AG08395 (cell line): ENCODE measurements at regions not wholly inside any gene's neighbourhood (a gene's known extent, or its start where the extent isn't known, plus 50 kb on each side); places are given as distances from the start of the nearest gene placed in this dataset.
A peak's percentile ranks its signal among the peaks of the same experiment; 100 is the strongest.

Experiments used
- DNase-seq: peaks from one replicate; pipeline ENCODE4 v3.0.0; 2012; ENCODE audit warnings: mixed read lengths, low spot score

GRCh38 chr15:88707771-88708654, 69.2 kb downstream of the ISG20 start:
- DNase-seq, result peak; percentile 38

GRCh38 chr15:88708655-88709054, 69.8 kb downstream of the ISG20 start:
- DNase-seq, result peak; percentile 69

- DNase-seq, result no peak
Observed at GRCh38 chr15:88710027-88710715, 71.4 kb downstream of the ISG20 start.

- DNase-seq, result no peak
Observed at GRCh38 chr15:88711806-88712205, 73.0 kb downstream of the ISG20 start.

GRCh38 chr15:88714782-88715372, 76.1 kb downstream of the ISG20 start:
- DNase-seq, result no peak

- DNase-seq, result no peak
Observed at GRCh38 chr15:88716543-88717381, 77.9 kb downstream of the ISG20 start.

- no peak for DNase-seq
Observed at GRCh38 chr15:88717382-88718031, 78.7 kb downstream of the ISG20 start.

GRCh38 chr15:88718731-88719130, 79.9 kb downstream of the ISG20 start:
- no peak for DNase-seq

- no peak for DNase-seq
Observed at GRCh38 chr15:88719654-88720053, 80.8 kb downstream of the ISG20 start.

GRCh38 chr15:88725305-88726210, 77.7 kb upstream of the ACAN start:
- DNase-seq, result no peak

- no peak for DNase-seq
Observed at GRCh38 chr15:88727439-88727838, 75.8 kb upstream of the ACAN start.

- no peak for DNase-seq
Observed at GRCh38 chr15:88729581-88729980, 73.7 kb upstream of the ACAN start.

- no peak for DNase-seq
Observed at GRCh38 chr15:88730751-88731150, 72.5 kb upstream of the ACAN start.

GRCh38 chr15:88735212-88735611, 68.0 kb upstream of the ACAN start:
- DNase-seq, result no peak

GRCh38 chr15:88736204-88736603, 67.0 kb upstream of the ACAN start:
- no peak for DNase-seq

GRCh38 chr15:88738796-88739195, 64.4 kb upstream of the ACAN start:
- DNase-seq, result peak; percentile 33

GRCh38 chr15:88739541-88739940, 63.7 kb upstream of the ACAN start:
- no peak for DNase-seq

- DNase-seq, result no peak
Observed at GRCh38 chr15:88740356-88740755, 62.9 kb upstream of the ACAN start.

GRCh38 chr15:88741046-88741445, 62.2 kb upstream of the ACAN start:
- no peak for DNase-seq

GRCh38 chr15:88741671-88742070, 61.6 kb upstream of the ACAN start:
- no peak for DNase-seq
